ENCODE measurements at regions not wholly inside any gene's neighbourhood (a gene's known extent, or its start where the extent isn't known, plus 50 kb on each side); places are given as distances from the start of the nearest gene placed in this dataset.

DNA sequence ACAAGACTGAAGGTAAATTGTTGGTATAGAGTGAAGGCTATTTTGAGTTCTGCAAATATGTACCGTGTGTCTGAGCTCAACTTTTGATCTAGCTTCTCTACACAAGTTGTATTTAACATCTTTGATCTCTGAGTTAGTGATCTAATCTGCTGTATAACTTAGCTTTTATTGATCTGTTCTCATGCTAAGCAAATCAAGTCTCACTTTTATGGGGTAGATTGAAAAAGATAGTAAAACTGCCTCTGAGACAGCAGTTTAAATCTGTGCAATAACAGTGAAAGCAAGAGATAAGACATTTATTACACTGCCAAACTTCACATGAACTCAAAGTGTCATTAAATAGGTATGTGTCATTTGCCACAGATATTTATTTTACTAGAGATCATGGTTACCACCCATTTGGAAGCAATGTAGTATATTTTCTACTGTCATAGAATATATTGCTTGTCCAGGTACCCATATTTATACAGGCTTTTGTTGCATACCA, 477.3 kb downstream of the ISL1 start:
- no peak for TF ChIP-seq CTCF (IDR thresholded peaks at IDR 0.05; ENCODE audit: insufficient read depth, low read depth, low read length, missing control alignments)
- no peak for DNase-seq (ENCODE audit: low read depth)
- H3K4me3 ChIP-seq (ENCODE audit: low read depth, low read length): no peak overlapping the region

GRCh38 chr5:51872144-51872543, 488.9 kb downstream of the ISL1 start:
- no peak for DNase-seq (ENCODE audit: low read depth)
- no peak overlapping the region for H3K4me3 ChIP-seq (ENCODE audit: low read depth, low read length)
- TF ChIP-seq CTCF (IDR thresholded peaks at IDR 0.05; ENCODE audit: insufficient read depth, low read depth, low read length, missing control alignments): no peak

DNA sequence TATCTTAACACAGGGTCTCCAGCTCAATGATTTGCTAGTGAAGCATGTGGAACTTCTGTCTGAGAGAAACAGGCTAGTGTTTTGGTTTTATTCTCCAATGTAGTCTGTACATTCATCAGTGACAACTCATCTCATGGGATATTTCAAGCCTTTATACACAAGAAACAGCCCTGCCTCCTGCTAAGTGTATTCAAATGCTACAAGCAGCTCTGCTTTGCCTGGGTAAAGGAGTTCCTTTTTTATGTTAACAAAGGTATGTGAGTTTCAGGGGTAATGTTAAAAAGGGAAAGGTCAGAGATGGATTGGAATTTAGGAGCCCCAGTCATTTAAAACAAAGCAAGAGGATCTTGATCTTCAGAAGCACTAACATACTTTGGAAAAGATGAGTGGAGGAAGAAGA, 498.7 kb downstream of the ISL1 start:
- no peak for DNase-seq (ENCODE audit: low read depth)
- no peak for TF ChIP-seq CTCF (IDR thresholded peaks at IDR 0.05; ENCODE audit: insufficient read depth, low read depth, low read length, missing control alignments)
- no peak overlapping the region for H3K4me3 ChIP-seq (ENCODE audit: low read depth, low read length)

- no peak for DNase-seq (ENCODE audit: low read depth)
- no peak overlapping the region for H3K4me3 ChIP-seq (ENCODE audit: low read depth, low read length)
- no peak for TF ChIP-seq CTCF (IDR thresholded peaks at IDR 0.05; ENCODE audit: insufficient read depth, low read depth, low read length, missing control alignments)
Measured at GRCh38 chr5:51882647-51883046, 499.4 kb downstream of the ISL1 start.

DNA sequence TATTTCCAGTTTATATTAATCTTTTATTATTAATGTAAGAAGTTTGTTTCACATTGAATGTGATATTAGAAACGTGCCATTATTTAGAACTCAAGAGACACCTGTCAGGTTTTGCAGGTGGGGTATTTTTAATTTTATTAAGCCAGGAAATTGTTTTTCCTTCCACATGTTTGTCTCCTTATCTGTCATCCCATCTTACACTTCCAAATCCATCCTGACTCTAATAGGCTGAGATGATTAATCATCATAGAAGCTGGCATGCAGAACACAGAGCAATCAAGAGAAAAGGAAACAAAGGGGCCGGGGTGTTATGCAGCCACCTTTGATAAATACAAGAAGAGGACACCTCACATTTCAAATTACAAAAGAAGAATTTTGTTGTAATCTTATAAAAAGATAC, 506.5 kb downstream of the ISL1 start:
- no peak for TF ChIP-seq CTCF (IDR thresholded peaks at IDR 0.05; ENCODE audit: insufficient read depth, low read depth, low read length, missing control alignments)
- DNase-seq (ENCODE audit: low read depth): no peak
- no peak overlapping the region for H3K4me3 ChIP-seq (ENCODE audit: low read depth, low read length)

GRCh38 chr5:51890435-51891116, 507.3 kb downstream of the ISL1 start:
- no peak for DNase-seq (ENCODE audit: low read depth)
- no peak overlapping the region for H3K4me3 ChIP-seq (ENCODE audit: low read depth, low read length)

More at GRCh38 chr5:51890435-51891116, 507.3 kb downstream of the ISL1 start:
- TF ChIP-seq CTCF (IDR thresholded peaks at IDR 0.05; ENCODE audit: insufficient read depth, low read depth, low read length, missing control alignments): no peak

Measured in GM12865 (cell line).